Trophoblast cell (in vitro differentiated cells and primary cell): ENCODE measurements at regions not wholly inside any gene's neighbourhood (a gene's known extent, or its start where the extent isn't known, plus 50 kb on each side); places are given as distances from the start of the nearest gene placed in this dataset.
"Not testable (repeated sequence)": the region's sequence is repeated elsewhere in the genome, so short reads cannot be mapped to it uniquely, and the experiment has no call there.

Source experiments
- DNase-seq, 2 donors: peaks; one replicate each; pipeline ENCODE4 v3.0.0-alpha.2; 2016
- H2AFZ ChIP-seq: 2 replicates; pipeline ENCODE4 v1.6.1; 2013; ENCODE audit warnings: low read length, moderate library complexity, mild to moderate bottlenecking; ENCODE audit not compliant: insufficient read depth, poor library complexity
- H2AK5ac ChIP-seq: 2 replicates; pipeline ENCODE4 v1.6.1; 2013; ENCODE audit warnings: mild to moderate bottlenecking, low read length
- H2BK120ac ChIP-seq: 2 replicates; pipeline ENCODE4 v1.6.1; 2013; ENCODE audit warnings: low read length, mild to moderate bottlenecking, moderate library complexity; ENCODE audit not compliant: insufficient read depth, poor library complexity
- H2BK12ac ChIP-seq: 2 replicates; pipeline ENCODE4 v1.6.1; 2013; ENCODE audit warnings: mild to moderate bottlenecking, low read length, moderate library complexity
- H2BK5ac ChIP-seq: 2 replicates; pipeline ENCODE4 v1.6.1; 2013; ENCODE audit warnings: low read length, low read depth, moderate library complexity, mild to moderate bottlenecking; ENCODE audit not compliant: poor library complexity
- H3K14ac ChIP-seq: 2 replicates; pipeline ENCODE4 v1.6.1; 2013; ENCODE audit warnings: mild to moderate bottlenecking, low read length
- H3K18ac ChIP-seq: 2 replicates; pipeline ENCODE4 v1.6.1; 2013; ENCODE audit warnings: mild to moderate bottlenecking, low read length
- H3K23ac ChIP-seq: 2 replicates; pipeline ENCODE4 v1.6.1; 2013; ENCODE audit warnings: low read length
- H3K27ac ChIP-seq: 2 replicates; pipeline ENCODE4 v1.5.1; 2013; ENCODE audit warnings: low read depth, mild to moderate bottlenecking, inconsistent platforms, low read length, moderate library complexity
- H3K27me3 ChIP-seq: 2 replicates; pipeline ENCODE4 v1.6.1; 2013; ENCODE audit warnings: inconsistent platforms, mild to moderate bottlenecking, low read length, moderate library complexity; ENCODE audit not compliant: insufficient read depth
- H3K36me3 ChIP-seq, 2 experiments: 1 replicate in 1 of 2; 2 replicates in 1 of 2; pipeline ENCODE4 v1.6.1; 2013; ENCODE audit warnings: low read length in 2 of 2, mild to moderate bottlenecking in 2 of 2, moderate library complexity in 1 of 2; ENCODE audit not compliant: insufficient read depth in 2 of 2, control insufficient read depth in 1 of 2
- H3K4ac ChIP-seq: 2 replicates; pipeline ENCODE4 v1.6.1; 2013; ENCODE audit warnings: low read depth, mild to moderate bottlenecking, low read length, moderate library complexity
- H3K4me1 ChIP-seq, 2 experiments: 1 replicate in 1 of 2; 2 replicates in 1 of 2; pipeline ENCODE4 v1.6.1; 2013; ENCODE audit warnings: low read length in 2 of 2, mild to moderate bottlenecking in 2 of 2, moderate library complexity in 1 of 2; ENCODE audit not compliant: insufficient read depth in 2 of 2, control insufficient read depth in 1 of 2
- H3K4me2 ChIP-seq: 2 replicates; pipeline ENCODE4 v1.6.1; 2013; ENCODE audit warnings: inconsistent platforms, mild to moderate bottlenecking, low read length, moderate library complexity
- H3K4me3 ChIP-seq: 2 replicates; pipeline ENCODE4 v1.5.1; 2013; ENCODE audit warnings: mild to moderate bottlenecking, low read depth, low read length, inconsistent platforms
- H3K79me1 ChIP-seq: one replicate; pipeline ENCODE4 v1.6.1; 2013; ENCODE audit warnings: low read length
- H3K79me2 ChIP-seq: 2 replicates; pipeline ENCODE4 v1.6.1; 2013; ENCODE audit warnings: low read length, mild to moderate bottlenecking; ENCODE audit not compliant: control insufficient read depth, insufficient read depth, poor library complexity
- H3K9ac ChIP-seq: 2 replicates; pipeline ENCODE4 v1.6.1; 2013; ENCODE audit warnings: mild to moderate bottlenecking, low read length
- H3K9me3 ChIP-seq: 2 replicates; pipeline ENCODE4 v1.6.1; 2013; ENCODE audit warnings: low read depth, mild to moderate bottlenecking, control low read depth, inconsistent platforms, low read length; ENCODE audit not compliant: insufficient read depth
- H4K12ac ChIP-seq: 2 replicates; pipeline ENCODE4 v1.6.1; 2013; ENCODE audit warnings: low read depth, mild to moderate bottlenecking, low read length, moderate library complexity
- H4K8ac ChIP-seq: 2 replicates; pipeline ENCODE4 v1.6.1; 2013; ENCODE audit warnings: low read depth, mild to moderate bottlenecking, low read length, moderate library complexity
- H4K91ac ChIP-seq: one replicate; pipeline ENCODE4 v1.6.1; 2013; ENCODE audit warnings: low read depth, mild to moderate bottlenecking, low read length, moderate library complexity
- WGBS: extraction: QIAGEN DNeasy Blood & Tissue Kit; methylation state at CpG from one replicate; pipeline ENCODE4 v1.1.7; 2013; ENCODE audit warnings: missing lambda C conversion rate; ENCODE audit not compliant: insufficient read length, insufficient coverage; ENCODE audit errors: extremely low coverage; 5-methylcytosine and 5-hydroxymethylcytosine counted together

DNA sequence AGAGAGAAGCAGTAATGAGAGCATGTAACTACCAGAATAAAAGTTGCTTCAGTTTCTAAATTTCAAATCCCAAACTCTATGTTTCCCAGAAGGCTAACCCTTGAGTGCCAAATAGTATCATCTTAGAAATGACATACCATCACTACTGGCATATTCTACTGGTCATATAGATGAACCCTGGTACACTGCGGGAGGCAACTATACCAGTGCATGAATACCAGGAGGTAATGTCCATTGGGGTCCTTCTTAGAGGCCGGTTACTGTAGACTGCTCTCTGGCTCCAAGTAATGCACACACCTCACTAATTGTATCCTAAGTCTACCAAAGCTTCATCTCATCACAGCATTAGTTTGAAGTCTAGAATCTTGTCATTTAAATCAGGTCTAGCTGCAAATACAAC lies 108.6 kb upstream of the MSMB start:
- not testable (repeated sequence) for H3K4me3 ChIP-seq, DNase-seq, H4K8ac ChIP-seq, H3K36me3 ChIP-seq, H4K91ac ChIP-seq, H3K4ac ChIP-seq, H2BK120ac ChIP-seq, H2AFZ ChIP-seq, H3K9ac ChIP-seq, H3K79me2 ChIP-seq, H3K4me2 ChIP-seq, H3K14ac ChIP-seq, H2BK12ac ChIP-seq, H2AK5ac ChIP-seq, H3K18ac ChIP-seq, H3K4me1 ChIP-seq, H3K27ac ChIP-seq, H4K12ac ChIP-seq, H2BK5ac ChIP-seq, H3K27me3 ChIP-seq, H3K23ac ChIP-seq, H3K9me3 ChIP-seq, H3K79me1 ChIP-seq
- WGBS = no CpG with 5 or more reads among the region's 2 CpGs

DNA sequence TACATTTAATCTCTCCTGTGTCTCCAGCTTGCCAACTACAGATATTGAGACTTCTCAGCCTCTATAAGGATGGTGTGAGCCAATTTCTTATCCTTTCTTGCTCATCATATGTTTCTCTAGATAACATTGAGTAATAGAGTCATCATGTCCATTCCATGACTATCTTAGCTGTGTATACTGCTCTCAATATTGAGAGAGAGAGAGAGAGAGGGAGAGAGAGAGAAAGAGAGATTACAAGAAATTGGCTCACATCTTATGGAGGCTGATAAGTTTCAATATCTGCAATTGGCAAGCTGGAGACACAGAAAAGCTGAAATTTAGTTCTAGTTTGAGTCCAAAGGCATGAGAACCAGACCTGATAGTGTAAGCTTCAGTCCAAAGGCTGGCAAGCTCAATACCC lies 110.8 kb upstream of the MSMB start:
- H3K27me3 ChIP-seq, H3K14ac ChIP-seq, H3K4me1 ChIP-seq, H3K4me2 ChIP-seq, H3K27ac ChIP-seq, H3K23ac ChIP-seq, H3K4me3 ChIP-seq, DNase-seq, H4K91ac ChIP-seq, H4K8ac ChIP-seq, H2BK5ac ChIP-seq, H3K79me1 ChIP-seq, H3K18ac ChIP-seq, H3K9me3 ChIP-seq, H3K9ac ChIP-seq, H2BK12ac ChIP-seq, H2AK5ac ChIP-seq, H4K12ac ChIP-seq, H2BK120ac ChIP-seq, H3K79me2 ChIP-seq, H3K4ac ChIP-seq, H3K36me3 ChIP-seq, H2AFZ ChIP-seq: not testable (repeated sequence)

DNA sequence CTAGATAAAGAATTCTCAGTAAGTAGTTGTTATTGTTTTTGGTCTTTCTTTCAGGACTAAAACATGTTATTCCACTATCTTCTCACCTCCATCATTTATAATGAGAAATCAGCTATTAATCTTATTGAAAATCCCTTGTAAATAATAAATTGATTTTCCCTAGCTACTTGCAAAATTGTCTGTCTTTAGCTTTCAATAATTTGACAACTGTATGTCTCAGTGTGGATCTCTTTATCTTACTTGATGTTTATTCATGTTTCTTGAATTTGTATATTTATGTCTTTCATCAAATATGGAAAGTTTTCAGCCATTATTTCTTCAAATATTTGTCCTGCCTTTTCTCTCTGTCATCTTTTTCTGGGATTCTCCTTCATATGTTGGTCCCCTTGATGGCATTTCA lies 117.1 kb upstream of the ANTXRL start:
- Histone ChIP-seq H3K4ac (no peak overlapping the region), H2BK5ac (no peak overlapping the region), H3K4me3 (no peak overlapping the region), H3K4me2 (no peak overlapping the region), H3K27ac (no peak overlapping the region), H4K12ac (no peak overlapping the region), H3K23ac (no peak overlapping the region), H2BK12ac (no peak overlapping the region), H2BK120ac (no peak overlapping the region), H2AK5ac (no peak overlapping the region), H3K79me1 (no peaks in the 10 kb centered on the region), H3K79me2 (no peaks in the 10 kb centered on the region), H2AFZ (no peak overlapping the region), H3K4me1 (no peaks in the 10 kb centered on the region), H4K8ac (no peak overlapping the region), H3K9me3 (no peaks in the 10 kb centered on the region), H3K36me3 (no peaks in the 10 kb centered on the region), H3K14ac (no peak overlapping the region), H4K91ac (no peak overlapping the region), H3K18ac (no peak overlapping the region), H3K9ac (no peak overlapping the region), H3K27me3 (no peaks in the 10 kb centered on the region)
- DNase-seq = no peak

DNA sequence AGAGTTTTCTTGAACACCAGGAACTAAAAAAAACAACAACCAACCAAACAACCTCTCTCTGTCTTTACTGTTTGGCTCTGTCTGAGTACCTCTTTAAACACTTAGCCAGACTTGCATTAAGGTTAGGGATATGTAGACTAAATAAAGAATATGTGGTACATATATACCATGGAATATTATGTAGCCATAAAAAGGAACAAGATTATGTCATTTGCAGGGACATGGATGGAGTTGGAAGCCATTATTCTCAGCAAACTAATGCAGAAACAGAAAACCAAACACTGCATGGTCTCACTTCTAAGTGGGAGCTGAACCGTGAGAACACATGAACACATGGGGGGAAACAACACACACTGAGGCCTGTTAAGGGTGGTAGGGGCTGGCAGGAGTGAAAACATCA lies 116.0 kb upstream of the ANTXRL start:
- H3K79me2 ChIP-seq = no peaks in the 10 kb centered on the region
- H3K9ac ChIP-seq = no peak overlapping the region
- H3K4ac ChIP-seq = no peak overlapping the region
- no peak overlapping the region for H2BK5ac ChIP-seq
- H3K27ac ChIP-seq = no peak overlapping the region
- H3K36me3 ChIP-seq = no peaks in the 10 kb centered on the region
- H3K14ac ChIP-seq = no peak overlapping the region
- no peaks in the 10 kb centered on the region for H3K9me3 ChIP-seq
- no peak overlapping the region for H3K4me2 ChIP-seq
- H3K18ac ChIP-seq = no peak overlapping the region
- no peak overlapping the region for H2BK12ac ChIP-seq
- no peak overlapping the region for H4K91ac ChIP-seq
- H3K4me3 ChIP-seq = no peak overlapping the region
- no peak overlapping the region for H2AFZ ChIP-seq
- H4K8ac ChIP-seq = no peak overlapping the region
- no peak for DNase-seq
- no peak overlapping the region for H4K12ac ChIP-seq
- H3K23ac ChIP-seq = no peak overlapping the region
- no peaks in the 10 kb centered on the region for H3K4me1 ChIP-seq
- H2BK120ac ChIP-seq = no peak overlapping the region
- no peaks in the 10 kb centered on the region for H3K79me1 ChIP-seq
- WGBS = no CpG with 5 or more reads among the region's 1 CpG
- H3K27me3 ChIP-seq = no peaks in the 10 kb centered on the region
- no peak overlapping the region for H2AK5ac ChIP-seq

DNA sequence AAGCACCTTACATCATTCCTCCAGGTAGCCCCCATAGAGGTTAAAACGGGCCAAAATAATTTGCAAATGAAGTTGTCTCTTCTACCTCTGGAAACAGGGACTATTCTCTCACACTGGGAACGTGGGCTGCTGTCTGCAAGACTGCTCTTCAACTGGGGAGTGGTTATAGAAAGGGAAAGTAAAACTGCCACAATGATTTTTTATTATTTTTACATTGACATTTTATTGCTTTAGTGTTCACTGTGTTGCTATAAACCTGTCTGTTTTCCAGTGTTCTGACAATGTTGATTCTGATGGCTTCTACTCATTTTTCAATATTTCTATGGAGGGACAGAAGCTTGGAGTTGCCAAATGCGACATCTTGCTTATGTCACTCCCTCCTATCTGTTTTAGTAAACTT lies 115.1 kb upstream of the ANTXRL start:
- Histone ChIP-seq H4K8ac (no peak overlapping the region), H4K91ac (no peak overlapping the region), H2BK120ac (no peak overlapping the region), H3K27ac (no peak overlapping the region), H3K4me3 (no peak overlapping the region), H3K4ac (no peak overlapping the region), H3K36me3 (no peaks in the 10 kb centered on the region), H4K12ac (no peak overlapping the region), H2BK12ac (no peak overlapping the region), H3K4me2 (no peak overlapping the region), H3K4me1 (no peaks in the 10 kb centered on the region), H3K18ac (no peak overlapping the region), H3K79me2 (no peaks in the 10 kb centered on the region), H3K27me3 (no peaks in the 10 kb centered on the region), H2AK5ac (no peak overlapping the region), H2AFZ (no peak overlapping the region), H3K14ac (no peak overlapping the region), H3K23ac (no peak overlapping the region), H3K79me1 (no peaks in the 10 kb centered on the region), H3K9ac (no peak overlapping the region), H2BK5ac (no peak overlapping the region), H3K9me3 (no peaks in the 10 kb centered on the region)
- WGBS = no CpG with 5 or more reads among the region's 3 CpGs
- DNase-seq = no peak
